HG03196 (cell line): ENCODE measurements at regions not wholly inside any gene's neighbourhood (a gene's known extent, or its start where the extent isn't known, plus 50 kb on each side); places are given as distances from the start of the nearest gene placed in this dataset.
"Not testable (repeated sequence)": the region's sequence is repeated elsewhere in the genome, so short reads cannot be mapped to it uniquely, and the experiment has no call there.

ENCODE experiments used
- ATAC-seq: cut with Tn5 transposase; IDR thresholded peaks from one replicate; pipeline ENCODE4 v1.9.1; 2021; ENCODE audit not compliant: unreplicated experiment

DNA sequence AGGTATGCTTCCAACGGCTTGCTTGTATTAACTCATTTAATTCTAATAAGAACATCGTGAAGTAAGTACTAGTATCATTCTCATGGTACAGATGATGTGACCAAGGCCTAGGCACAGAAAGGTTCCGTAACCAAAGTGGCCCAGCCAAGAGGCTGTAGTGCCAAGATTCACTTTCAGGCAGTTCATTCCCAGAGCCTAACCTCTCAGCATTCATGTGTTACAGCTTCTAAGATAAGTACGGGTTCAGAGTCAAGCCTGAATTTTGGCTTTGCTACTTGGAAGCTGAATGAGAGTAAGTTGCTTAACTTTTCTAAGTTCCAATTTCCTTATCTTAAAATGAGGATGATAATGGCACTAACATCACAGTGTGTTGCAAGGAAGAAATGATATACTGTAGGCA is 379.9 kb downstream of the AEBP2 start:
- ATAC-seq = no peak

DNA sequence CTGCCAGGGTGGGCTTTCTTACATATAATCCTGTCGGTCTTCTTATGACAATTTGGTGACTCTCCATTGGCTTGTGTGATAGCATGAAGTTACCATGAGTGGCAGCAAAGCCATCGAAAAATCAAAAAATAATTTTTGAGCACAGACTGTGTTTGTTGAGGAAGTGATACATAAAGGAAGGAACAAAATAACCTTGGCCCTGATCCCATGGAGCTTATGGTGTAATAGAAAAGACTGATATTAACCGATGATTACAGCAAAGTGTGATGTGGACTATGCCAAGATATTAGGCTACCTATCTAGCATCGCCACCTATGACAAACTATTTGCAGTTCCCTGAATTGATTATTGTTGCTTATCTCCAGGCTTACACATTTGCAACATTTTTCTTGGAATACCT is 383.2 kb downstream of the AEBP2 start:
- ATAC-seq = no peak

DNA sequence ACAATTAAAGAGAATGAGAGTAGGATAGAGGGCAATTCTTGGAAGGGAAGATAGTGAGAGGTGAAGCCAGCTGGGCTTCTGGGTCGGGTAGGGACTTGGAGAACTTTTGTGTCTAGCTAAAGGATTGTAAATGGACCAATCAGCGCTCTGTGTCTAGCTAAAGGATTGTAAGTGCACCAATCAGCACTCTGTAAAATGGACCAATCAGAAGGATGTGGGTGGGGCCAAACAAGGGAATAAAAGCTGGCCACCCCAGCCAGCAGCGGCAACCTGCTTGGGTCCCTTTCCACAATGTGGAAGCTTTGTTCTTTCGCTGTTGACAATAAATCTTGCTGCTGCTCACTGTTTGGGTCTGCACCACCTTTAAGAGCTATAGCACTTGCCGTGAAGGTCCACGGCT is 384.0 kb downstream of the AEBP2 start:
- ATAC-seq = not testable (repeated sequence)

DNA sequence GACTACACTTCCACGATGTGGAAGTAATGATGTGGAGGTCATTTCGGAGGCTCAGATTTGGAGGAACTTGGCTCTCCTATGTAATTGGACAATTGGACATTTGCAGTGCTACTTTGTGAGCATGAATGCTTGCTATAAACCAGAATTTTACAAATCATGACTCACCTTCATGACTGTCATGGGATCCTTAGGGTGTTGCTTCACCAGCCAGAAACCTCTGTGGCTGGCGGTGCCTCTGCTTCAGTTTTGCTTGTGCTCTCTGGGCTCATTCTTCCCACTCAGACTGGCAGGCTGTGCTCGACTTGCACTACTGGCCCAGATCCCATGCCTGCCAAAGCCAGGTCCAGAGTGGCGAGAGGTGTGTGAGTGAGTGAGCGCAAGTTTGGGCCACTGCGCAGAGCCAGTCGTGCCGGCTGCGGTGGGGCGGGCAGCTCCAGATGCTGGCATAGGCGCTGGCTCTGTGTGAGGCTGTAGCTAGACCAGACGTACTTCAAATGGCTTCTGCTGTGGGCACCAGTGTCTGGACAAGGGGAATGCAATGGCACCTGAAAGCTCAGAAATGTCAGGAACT is 387.8 kb downstream of the AEBP2 start:
- no peak for ATAC-seq

DNA sequence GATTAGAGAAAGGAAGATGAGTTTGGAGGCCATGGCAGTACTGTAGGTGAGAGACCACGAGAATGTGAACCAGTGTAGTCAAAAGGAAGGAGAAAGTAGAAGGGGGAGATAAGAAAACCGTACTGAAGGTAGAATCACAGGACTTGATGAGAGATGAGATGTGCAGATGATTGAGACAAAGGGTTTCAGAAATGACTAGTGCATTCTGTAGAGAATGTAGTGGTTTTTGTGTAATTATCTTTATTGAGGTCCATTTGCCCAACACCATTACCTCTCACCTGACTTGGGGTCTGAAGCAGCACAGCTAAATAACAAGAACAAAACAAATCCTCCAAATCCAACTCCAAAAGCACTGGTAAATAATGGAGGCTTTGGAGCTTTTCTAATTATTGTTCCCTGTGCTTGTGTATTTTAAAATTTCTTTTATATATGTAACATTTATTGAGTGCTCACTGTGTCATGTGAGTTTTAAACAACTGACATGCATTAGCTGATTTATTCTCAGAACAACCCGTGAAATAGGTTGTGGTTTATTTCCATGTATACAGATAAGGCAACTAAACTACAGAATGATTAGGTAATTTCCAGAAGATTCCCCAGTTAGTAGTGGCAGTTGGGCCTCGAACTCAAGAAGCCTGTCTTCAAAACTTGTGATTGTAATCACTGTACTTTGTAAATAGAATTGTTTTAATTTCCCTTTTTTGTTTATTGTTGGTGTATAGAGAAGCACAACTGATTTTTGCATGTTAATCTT is 390.0 kb downstream of the AEBP2 start:
- ATAC-seq = no peak

- ATAC-seq = no peak
Measured at GRCh38 chr12:19830446-19830845, 391.2 kb downstream of the AEBP2 start.

GRCh38 chr12:19833775-19834501 is 394.6 kb downstream of the AEBP2 start:
- ATAC-seq = no peak

DNA sequence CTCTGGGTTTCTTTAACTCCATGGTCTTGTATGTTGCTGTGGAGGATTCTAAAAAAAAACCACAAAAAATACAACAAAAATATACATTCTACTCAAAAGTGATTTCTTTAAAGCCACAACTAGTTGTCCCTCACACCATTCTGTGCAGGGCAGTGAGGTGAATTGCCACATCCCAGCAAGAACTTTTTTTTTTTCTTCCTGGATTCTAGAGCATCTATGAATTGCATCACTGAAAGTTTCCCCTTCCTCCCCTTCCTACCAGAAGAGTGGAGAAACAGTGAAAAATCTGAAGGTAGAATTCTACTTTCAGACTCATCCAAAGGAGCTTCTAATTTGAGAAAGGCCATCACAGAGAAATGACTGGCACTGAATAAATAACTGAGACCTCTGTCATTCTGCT is 395.3 kb downstream of the AEBP2 start:
- no peak for ATAC-seq

- ATAC-seq = no peak
Measured at GRCh38 chr12:19836056-19836455, 396.8 kb downstream of the AEBP2 start.

GRCh38 chr12:19836456-19836855 is 397.2 kb downstream of the AEBP2 start:
- no peak for ATAC-seq

GRCh38 chr12:19837543-19837942 is 398.3 kb downstream of the AEBP2 start:
- ATAC-seq = no peak

DNA sequence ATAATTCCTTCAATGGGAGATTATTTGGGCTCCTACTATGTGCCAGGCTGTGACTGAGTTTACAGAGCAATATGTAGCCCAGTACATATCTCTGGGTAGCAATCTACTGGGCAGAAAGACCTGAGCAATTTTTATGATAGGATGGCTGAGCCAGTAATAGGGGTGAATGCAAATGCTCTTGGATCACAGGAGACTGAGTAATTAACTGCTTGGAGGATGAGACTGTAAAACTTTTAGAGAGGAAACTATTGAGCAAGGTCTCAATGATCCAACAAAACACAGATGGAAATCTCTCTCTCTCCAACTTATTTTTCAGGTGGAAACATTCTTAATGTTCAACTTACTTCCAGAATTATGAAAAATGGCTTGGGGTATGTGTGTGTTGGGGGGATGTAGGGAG is 402.2 kb downstream of the AEBP2 start:
- no peak for ATAC-seq

- ATAC-seq = no peak
Measured at GRCh38 chr12:19842116-19842515, 402.8 kb downstream of the AEBP2 start.

DNA sequence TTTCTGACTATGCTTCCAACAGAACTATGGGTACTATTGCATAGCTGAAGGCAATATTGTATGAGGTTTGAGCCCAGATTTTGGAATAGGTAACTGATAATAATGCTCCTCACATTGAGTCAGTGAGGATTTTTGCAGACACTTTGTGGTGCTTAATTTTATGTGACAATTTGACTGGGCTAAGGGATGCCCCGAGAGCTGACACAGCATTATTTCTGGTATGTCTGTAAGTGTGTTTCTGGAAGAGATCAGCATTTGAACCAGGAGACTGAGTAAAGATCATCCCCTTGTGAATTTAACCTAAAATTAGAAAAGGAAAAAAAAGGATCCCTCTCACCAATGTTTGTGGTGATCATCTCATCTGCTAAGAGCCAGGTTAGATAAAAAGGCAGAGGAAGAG is 404.9 kb downstream of the AEBP2 start:
- no peak for ATAC-seq

DNA sequence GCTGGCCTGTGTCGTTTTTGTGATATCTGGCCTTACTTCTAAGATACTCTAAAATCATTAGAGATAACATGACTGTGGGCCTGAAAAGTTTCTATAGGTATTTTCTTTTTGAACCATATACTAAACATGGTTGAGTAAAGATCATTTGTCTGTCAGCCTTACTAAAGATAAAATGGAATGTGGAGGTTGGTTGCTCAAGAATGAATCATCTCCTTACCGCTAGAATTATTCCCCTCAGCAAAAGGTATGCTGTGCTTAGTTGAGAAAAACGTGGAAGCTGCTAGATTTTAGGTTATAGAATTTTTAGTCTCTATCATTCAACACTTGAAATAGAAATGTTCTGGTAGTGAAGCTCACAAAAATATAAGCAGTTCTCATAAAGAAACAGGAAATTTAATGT is 407.3 kb downstream of the AEBP2 start:
- no peak for ATAC-seq

DNA sequence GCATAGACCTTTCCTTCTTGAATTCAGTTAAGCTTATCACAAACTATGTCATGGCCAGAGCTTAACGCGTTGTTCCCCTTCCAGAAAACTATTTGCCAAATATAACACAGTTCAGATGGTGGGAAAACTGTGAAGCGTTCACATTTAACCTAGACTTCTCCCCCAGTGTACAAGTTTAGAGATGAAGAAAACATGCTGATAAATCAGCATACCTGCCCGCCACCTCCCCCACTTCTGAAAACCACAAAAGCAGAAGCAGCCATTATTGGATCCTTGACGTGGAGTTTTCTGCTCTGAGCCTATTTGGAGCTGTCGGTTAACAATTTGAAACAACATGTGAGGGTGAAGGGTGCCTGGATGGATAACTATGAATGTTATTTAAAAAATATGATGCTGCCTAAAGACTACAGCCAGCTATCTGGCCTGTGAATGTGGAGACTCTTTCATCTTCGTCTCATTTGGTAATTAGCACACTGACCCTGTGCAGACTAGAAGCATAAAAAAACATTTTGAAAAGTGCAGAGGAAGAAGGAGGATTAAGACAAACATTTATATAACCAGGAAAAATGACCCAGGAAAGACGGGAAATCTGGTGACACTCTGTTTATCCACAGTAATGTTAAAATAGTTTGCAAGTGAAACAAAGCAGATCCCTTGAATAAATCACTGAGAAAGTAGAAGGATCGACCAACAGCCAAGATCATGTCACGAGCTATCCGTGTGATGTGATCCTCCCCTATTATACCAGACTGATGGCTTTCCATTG is 408.2 kb downstream of the AEBP2 start:
- ATAC-seq = no peak

DNA sequence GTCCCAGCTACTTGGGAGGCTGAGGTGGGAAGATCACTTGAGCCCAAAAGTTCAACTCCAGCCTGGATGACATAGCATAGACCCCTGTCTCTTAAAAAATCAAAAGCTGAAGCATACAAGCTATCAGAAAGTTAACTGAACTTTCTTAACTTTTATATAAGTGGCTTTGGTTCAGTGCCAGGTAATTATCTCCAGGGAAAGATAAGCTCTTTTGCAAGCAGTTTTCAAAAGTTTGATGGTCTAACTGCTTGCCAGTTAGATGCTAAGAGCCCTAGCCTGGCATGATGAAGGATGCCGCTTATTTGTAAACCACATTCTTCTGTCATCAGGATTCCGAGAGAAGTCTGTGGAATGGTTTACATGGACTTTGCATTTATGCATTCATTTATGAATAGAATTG is 409.1 kb downstream of the AEBP2 start:
- no peak for ATAC-seq

DNA sequence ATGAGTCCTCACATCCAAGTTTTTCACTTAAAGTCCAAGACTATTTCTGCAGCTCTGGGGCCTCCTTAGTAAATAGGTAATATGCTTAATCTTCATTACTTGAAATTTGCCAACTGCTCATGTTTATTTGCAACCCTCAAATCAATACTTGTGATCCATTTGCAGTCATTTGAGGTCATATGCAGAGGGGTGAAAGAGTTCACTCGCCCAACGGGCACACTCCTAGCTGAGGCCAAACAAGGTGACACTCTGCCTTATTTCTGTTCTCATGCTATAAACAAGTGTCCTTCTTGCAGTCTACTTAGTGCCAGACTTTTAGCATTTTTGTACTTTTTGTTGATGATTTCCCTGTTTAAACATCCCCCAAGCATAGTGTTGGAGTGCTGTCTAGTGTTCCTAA is 409.9 kb downstream of the AEBP2 start:
- ATAC-seq = no peak

GRCh38 chr12:19850346-19851065 is 411.2 kb downstream of the AEBP2 start:
- ATAC-seq = no peak

DNA sequence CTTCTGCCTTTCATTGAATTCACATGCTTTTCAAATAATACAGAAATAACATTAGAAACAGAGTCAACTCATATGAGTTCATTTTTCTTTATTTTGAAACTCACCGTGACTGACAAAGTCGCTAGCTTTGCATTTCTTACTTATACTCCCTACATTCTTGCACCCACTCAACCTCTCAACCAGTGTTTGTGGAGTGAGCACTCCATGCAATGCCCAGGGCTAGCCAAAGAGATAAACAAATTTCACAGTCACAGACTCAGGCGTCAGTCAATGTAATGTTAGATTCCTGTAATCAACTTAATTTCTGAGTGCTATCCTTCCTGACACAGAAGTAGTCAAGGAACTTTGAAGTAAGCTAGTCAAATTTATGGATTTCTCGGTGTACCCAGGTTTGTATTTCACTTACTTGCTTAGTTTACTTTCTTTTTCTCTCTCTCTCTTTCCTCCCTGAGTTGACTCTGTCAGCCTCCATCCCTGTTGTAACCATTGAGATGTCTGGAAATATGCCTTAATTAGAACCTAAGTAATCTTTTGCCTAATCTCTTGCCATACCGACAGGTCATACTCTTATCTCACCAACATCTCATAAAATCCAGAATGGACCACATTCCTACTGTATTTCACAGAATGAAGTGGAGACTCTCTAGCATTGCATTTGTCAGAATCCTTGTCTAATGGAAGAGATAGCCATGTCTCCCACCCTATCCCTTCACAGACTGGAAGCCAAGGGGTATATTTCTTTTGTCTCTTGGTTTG is 413.0 kb downstream of the AEBP2 start:
- no peak for ATAC-seq
